HCT116 (cell line): ENCODE measurements at regions not wholly inside any gene's neighbourhood (a gene's known extent, or its start where the extent isn't known, plus 50 kb on each side); places are given as distances from the start of the nearest gene placed in this dataset.

Source experiments
- ATAC-seq: fragments of 200-7000 bp; cut with Tn5 transposase; 2 replicates; pipeline ENCODE4 v1.9.1; 2020; ENCODE audit warnings: mild to moderate bottlenecking, moderate library complexity
- BruUV-seq: library from RNA; stranded (reverse); fragments of 400-500 nt; replicated peaks from 2 replicates; lab custom pipeline; 2021; lab: Mats Ljungman, UMichigan
- CTCF ChIA-PET: fragments of 300-600 bp; sonication (Branson Sonifier 250); formaldehyde crosslinking; loops from one replicate; lab custom pipeline; 2021; ENCODE audit warnings: antibody characterized with exemption; lab: Charles Lee
- POLR2A ChIA-PET: fragments of 300-600, 350-600 bp; sonication (Branson Sonifier 250); formaldehyde crosslinking; loops from one replicate; lab custom pipeline; 2021; ENCODE audit warnings: antibody characterized with exemption; lab: Charles Lee
- RAD21 ChIA-PET, 2 experiments: fragments of 300-600 bp; sonication (Branson Sonifier 250); formaldehyde crosslinking; loops; one replicate each; lab custom pipeline; 2023; ENCODE audit warnings: low total read pairs in 2 of 2; ENCODE audit not compliant: uncharacterized antibody in 2 of 2, unreplicated experiment in 2 of 2, low non-redundant PET in 1 of 2; lab: Charles Lee
- DNase-seq: peaks from one replicate; pipeline ENCODE4 v3.0.0-alpha.2; 2010; ENCODE audit warnings: low read depth, low spot score
- H2AFZ ChIP-seq: fragments of 200-600 bp; shearing (Covaris generic), sonication (generic); 2 replicates; pipeline ENCODE4 v1.6.1; 2017; ENCODE audit warnings: low read depth, mixed run types, mixed read lengths, antibody characterized with exemption, low read length; ENCODE audit not compliant: poor library complexity, severe bottlenecking
- H3K27ac ChIP-seq: 2 replicates; pipeline ENCODE4 v1.5.1; 2012; ENCODE audit warnings: low read depth, low read length
- H3K27me3 ChIP-seq: fragments of 200-600 bp; sonication (generic); 2 replicates; pipeline ENCODE4 v1.6.1; 2016; ENCODE audit warnings: mixed run types, low read length, mixed read lengths; ENCODE audit not compliant: insufficient read depth
- H3K36me3 ChIP-seq, 2 experiments: fragments of 200-500 bp in 1 of 2; fragments of 200-600 bp in 1 of 2; sonication (Bioruptor generic) in 1 of 2; sonication (generic) in 1 of 2; 2 replicates each; pipeline versions ENCODE4 v1.5.1 to v1.6.1; 2014 to 2016; ENCODE audit warnings: low read length in 2 of 2, inconsistent platforms in 1 of 2, mixed read lengths in 1 of 2, mixed run types in 1 of 2; ENCODE audit not compliant: insufficient read depth in 2 of 2, control insufficient read depth in 1 of 2
- H3K4me1 ChIP-seq, 2 experiments: fragments of 200-600 bp in 1 of 2; sonication (generic) in 1 of 2; 2 replicates each; pipeline versions ENCODE4 v1.5.1 to v1.6.1; 2012 to 2017; ENCODE audit warnings: low read length in 2 of 2, inconsistent platforms in 1 of 2, mild to moderate bottlenecking in 1 of 2, mixed read lengths in 1 of 2, mixed run types in 1 of 2, moderate library complexity in 1 of 2; ENCODE audit not compliant: insufficient read depth in 2 of 2, control insufficient read depth in 1 of 2
- H3K4me2 ChIP-seq: fragments of 200-600 bp; sonication (generic); 2 replicates; pipeline ENCODE4 v1.6.1; 2017; ENCODE audit warnings: mixed run types, low read length, mixed read lengths
- H3K4me3 ChIP-seq, 2 experiments: fragments of 200-600 bp in 1 of 2; sonication (generic) in 1 of 2; replicated peaks in 1 of 2; 2 replicates each; pipeline ENCODE4 v1.5.1; 2011 to 2016; ENCODE audit warnings: low read length in 2 of 2, control low read depth in 1 of 2, low read depth in 1 of 2, mild to moderate bottlenecking in 1 of 2, mixed read lengths in 1 of 2, mixed run types in 1 of 2
- H3K79me2 ChIP-seq: fragments of 200-600 bp; sonication (generic); 2 replicates; pipeline ENCODE4 v1.6.1; 2017; ENCODE audit warnings: mild to moderate bottlenecking, mixed run types, low read length, moderate library complexity, mixed read lengths; ENCODE audit not compliant: insufficient read depth
- H3K9ac ChIP-seq: fragments of 200-600 bp; sonication (generic); 2 replicates; pipeline ENCODE4 v1.6.1; 2016; ENCODE audit warnings: low read length, mixed read lengths
- H3K9me2 ChIP-seq: fragments of 200-600 bp; sonication (generic), shearing (Covaris generic); 2 replicates; pipeline ENCODE4 v1.6.1; 2017; ENCODE audit warnings: mixed run types, mild to moderate bottlenecking, moderate library complexity; ENCODE audit not compliant: insufficient read depth
- H3K9me3 ChIP-seq, 2 experiments: fragments of 200-500 bp in 1 of 2; fragments of 200-600 bp in 1 of 2; sonication (Bioruptor generic) in 1 of 2; sonication (generic) in 1 of 2; 2 replicates each; pipeline ENCODE4 v1.6.1; 2014 to 2017; ENCODE audit warnings: low read length in 2 of 2, mixed read lengths in 2 of 2, inconsistent platforms in 1 of 2, low read depth in 1 of 2, mild to moderate bottlenecking in 1 of 2, mixed run types in 1 of 2, moderate library complexity in 1 of 2; ENCODE audit not compliant: control insufficient read depth in 1 of 2, insufficient read depth in 1 of 2
- H4K20me1 ChIP-seq: fragments of 200-600 bp; sonication (generic), shearing (Covaris generic); 2 replicates; pipeline ENCODE4 v1.6.1; 2017; ENCODE audit warnings: mixed run types, mild to moderate bottlenecking, moderate library complexity; ENCODE audit not compliant: insufficient read depth
- CEBPB ChIP-seq: IDR thresholded peaks from 2 replicates; pipeline ENCODE4 v1.6.1; 2012; ENCODE audit warnings: low read depth
- EGR1 ChIP-seq: IDR thresholded peaks from 2 replicates; pipeline ENCODE4 v1.6.1; 2012; ENCODE audit warnings: low read depth
- ELF1 ChIP-seq: IDR thresholded peaks from 2 replicates; pipeline ENCODE4 v1.6.1; 2012; ENCODE audit warnings: low read depth, borderline replicate concordance
- EZH2 ChIP-seq: fragments of 200-600 bp; sonication (generic); IDR thresholded peaks from 2 replicates; pipeline ENCODE4 v1.6.1; 2017; ENCODE audit warnings: antibody characterized with exemption, mixed run types
- EZH2phosphoT487 ChIP-seq: fragments of 200-600 bp; IDR thresholded peaks from 2 replicates; pipeline ENCODE4 v1.6.1; 2018; ENCODE audit warnings: antibody characterized with exemption, borderline replicate concordance
- FOSL1 ChIP-seq: IDR thresholded peaks from 2 replicates; pipeline ENCODE4 v1.6.1; 2012; ENCODE audit warnings: low read depth
- JUND ChIP-seq: IDR thresholded peaks from 2 replicates; pipeline ENCODE4 v1.6.1; 2012
- POLR2A ChIP-seq: IDR thresholded peaks from 2 replicates; pipeline ENCODE4 v1.7.0; 2011; ENCODE audit warnings: borderline replicate concordance; ENCODE audit not compliant: insufficient read depth, insufficient read length; ENCODE audit errors: extremely low read depth
- POLR2AphosphoS5 ChIP-seq: IDR thresholded peaks from 2 replicates; pipeline ENCODE4 v1.6.1; 2011; ENCODE audit warnings: mild to moderate bottlenecking, low read depth, low read length, moderate library complexity
- REST ChIP-seq: IDR thresholded peaks from 2 replicates; pipeline ENCODE4 v1.6.1; 2012; ENCODE audit warnings: low read depth
- SRF ChIP-seq: IDR thresholded peaks from 2 replicates; pipeline ENCODE4 v1.6.1; 2012; ENCODE audit warnings: low read depth
- TCF7L2 ChIP-seq: IDR thresholded peaks from 2 replicates; pipeline ENCODE4 v1.7.0; 2011; ENCODE audit warnings: borderline replicate concordance, inconsistent platforms; ENCODE audit not compliant: insufficient read depth, insufficient read length; ENCODE audit errors: extremely low read depth
- YY1 ChIP-seq: IDR thresholded peaks from 2 replicates; pipeline ENCODE4 v1.6.1; 2011; ENCODE audit warnings: low read length, low read depth, moderate library complexity, mild to moderate bottlenecking; ENCODE audit not compliant: insufficient replicate concordance; ENCODE audit errors: extremely low read depth
- ZBTB33 ChIP-seq: IDR thresholded peaks from 2 replicates; pipeline ENCODE4 v1.6.1; 2011; ENCODE audit warnings: mild to moderate bottlenecking, low read length, moderate library complexity; ENCODE audit not compliant: insufficient replicate concordance; ENCODE audit errors: extremely low read depth
- ZFX ChIP-seq: fragments of 450-650 bp; IDR thresholded peaks from 2 replicates; pipeline ENCODE4 v1.6.1; 2017
- intact Hi-C: fragments of 100-400 bp; cut with micrococcal nuclease; formaldehyde crosslinking; loops from 2 replicates; pipeline ENCODE4 v1.10.0; 2022
- TF ChIP-seq, protein P1 (sequence below): IDR thresholded peaks from 2 replicates; pipeline ENCODE4 v1.6.1; 2012
- TF ChIP-seq, protein P2 (sequence below), 3 experiments: fragments of 200-600 bp in 1 of 3; sonication (generic) in 1 of 3; IDR thresholded peaks in 2 of 3; conservative IDR thresholded peaks in 1 of 3; 2 replicates each; pipeline ENCODE4 v1.5.1; 2012 to 2017; ENCODE audit warnings: low read depth in 2 of 3, low read length in 2 of 3, antibody characterized with exemption in 1 of 3, borderline replicate concordance in 1 of 3, control low read depth in 1 of 3, mild to moderate bottlenecking in 1 of 3, mixed read lengths in 1 of 3, mixed run types in 1 of 3, moderate library complexity in 1 of 3; ENCODE audit not compliant: insufficient read depth in 1 of 3

DNA sequence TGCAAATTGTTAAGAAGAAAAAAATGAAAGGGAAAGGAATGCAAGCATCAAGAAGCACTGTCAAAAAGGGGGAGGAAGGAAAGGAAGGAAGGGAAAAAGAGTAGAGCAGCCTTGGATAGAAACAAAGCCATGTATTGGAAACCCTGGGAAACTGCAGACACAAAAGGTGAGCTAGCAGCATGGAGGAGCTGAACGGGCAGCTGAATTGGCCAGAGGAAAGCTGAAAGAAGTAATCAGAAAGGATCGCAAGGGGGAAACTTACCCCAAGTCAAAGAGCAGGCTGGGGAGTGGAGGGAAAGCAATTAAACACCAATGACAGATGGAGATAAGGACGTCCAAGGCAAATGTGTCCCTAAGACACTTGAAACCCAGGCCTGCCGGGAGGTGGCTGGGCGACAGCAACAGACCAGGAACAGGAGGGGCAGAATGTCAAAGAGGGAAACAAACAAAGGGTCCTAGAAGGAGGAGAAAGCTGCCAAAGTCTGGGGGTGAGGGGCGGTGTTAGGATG lies 93.8 kb upstream of the SVIL start:
- CTCF ChIA-PET = no interaction called here

More for the DNA sequence above, 93.8 kb upstream of the SVIL start:
- ATAC-seq = no peak
- ChIA-PET RAD21 (no interaction called here), POLR2A (interaction anchor here (1.2 kb wide), 1 partner anchor 9 kb away, joined by 3 read pairs; no protein-coding TSS in a partner anchor)
- no peak overlapping the region for H3K27ac ChIP-seq
- peaks cover 91% of the 10 kb centered on the region for H3K79me2 ChIP-seq
- BruUV-seq = no TSS peak
- H3K27me3 ChIP-seq = no peaks in the 10 kb centered on the region
- H4K20me1 ChIP-seq = no peaks in the 10 kb centered on the region; the same call in 1 of the 2 replicates
- H3K9ac ChIP-seq = no peak overlapping the region
- no peak overlapping the region for H3K4me3 ChIP-seq
- H2AFZ ChIP-seq = no peak overlapping the region
- no peaks in the 10 kb centered on the region for H3K9me3 ChIP-seq
- H3K36me3 ChIP-seq = 0 out of 4 replicates have a peak, but pooled peaks cover 0 to 3% of the 10 kb centered on the region in 2 experiments
- H3K4me2 ChIP-seq = no peak overlapping the region
- intact Hi-C loops = no loop called here
- TF ChIP-seq SRF = no peak
- no peak for TF ChIP-seq EZH2phosphoT487
- no peak for TF ChIP-seq FOSL1
- no peak for TF ChIP-seq POLR2A
- TF ChIP-seq, protein P1, sequence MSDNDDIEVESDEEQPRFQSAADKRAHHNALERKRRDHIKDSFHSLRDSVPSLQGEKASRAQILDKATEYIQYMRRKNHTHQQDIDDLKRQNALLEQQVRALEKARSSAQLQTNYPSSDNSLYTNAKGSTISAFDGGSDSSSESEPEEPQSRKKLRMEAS = no peak
- TF ChIP-seq ELF1 = no peak
- no peak for TF ChIP-seq ZFX
- no peak for TF ChIP-seq YY1
- TF ChIP-seq TCF7L2 = no peak
- TF ChIP-seq EZH2 = no peak
- no peak for TF ChIP-seq POLR2AphosphoS5
- no peak for TF ChIP-seq REST
- TF ChIP-seq ZBTB33 = no peak
- TF ChIP-seq CEBPB = no peak
- no peak for TF ChIP-seq EGR1
- TF ChIP-seq, protein P2, sequence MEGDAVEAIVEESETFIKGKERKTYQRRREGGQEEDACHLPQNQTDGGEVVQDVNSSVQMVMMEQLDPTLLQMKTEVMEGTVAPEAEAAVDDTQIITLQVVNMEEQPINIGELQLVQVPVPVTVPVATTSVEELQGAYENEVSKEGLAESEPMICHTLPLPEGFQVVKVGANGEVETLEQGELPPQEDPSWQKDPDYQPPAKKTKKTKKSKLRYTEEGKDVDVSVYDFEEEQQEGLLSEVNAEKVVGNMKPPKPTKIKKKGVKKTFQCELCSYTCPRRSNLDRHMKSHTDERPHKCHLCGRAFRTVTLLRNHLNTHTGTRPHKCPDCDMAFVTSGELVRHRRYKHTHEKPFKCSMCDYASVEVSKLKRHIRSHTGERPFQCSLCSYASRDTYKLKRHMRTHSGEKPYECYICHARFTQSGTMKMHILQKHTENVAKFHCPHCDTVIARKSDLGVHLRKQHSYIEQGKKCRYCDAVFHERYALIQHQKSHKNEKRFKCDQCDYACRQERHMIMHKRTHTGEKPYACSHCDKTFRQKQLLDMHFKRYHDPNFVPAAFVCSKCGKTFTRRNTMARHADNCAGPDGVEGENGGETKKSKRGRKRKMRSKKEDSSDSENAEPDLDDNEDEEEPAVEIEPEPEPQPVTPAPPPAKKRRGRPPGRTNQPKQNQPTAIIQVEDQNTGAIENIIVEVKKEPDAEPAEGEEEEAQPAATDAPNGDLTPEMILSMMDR (IDR thresholded peaks at IDR 0.05 in 2 of 3, conservative IDR thresholded peaks at IDR 0.05 in 1 of 3; ENCODE audit: borderline replicate concordance in 1 of 3, insufficient read depth in 1 of 3, low read depth in 2 of 3, low read length in 2 of 3) = no peak
- TF ChIP-seq JUND = no peak
- no peaks in the 10 kb centered on the region for H3K9me2 ChIP-seq
- peaks cover 0 to 9% of the 10 kb centered on the region in 2 experiments; a peak in 1 of 4 replicates for H3K4me1 ChIP-seq
- DNase-seq = no peak
